Spinal cord (tissue), 9 donors: ENCODE measurements at regions not wholly inside any gene's neighbourhood (a gene's known extent, or its start where the extent isn't known, plus 50 kb on each side); places are given as distances from the start of the nearest gene placed in this dataset.

ENCODE experiments used
- DNase-seq, 6 donors: peaks; one replicate each; pipeline versions ENCODE4 v3.0.0 to v3.0.0-alpha.2; 2013 to 2015; ENCODE audit warnings: low spot score in 6 of 6, low read depth in 4 of 6
- H3K27ac ChIP-seq: one replicate; pipeline ENCODE4 v1.5.1; 2013; ENCODE audit warnings: low read depth, low read length, control low read depth
- H3K27me3 ChIP-seq: one replicate; pipeline ENCODE4 v1.6.1; 2013; ENCODE audit warnings: low read length; ENCODE audit not compliant: control insufficient read depth, insufficient read depth
- H3K36me3 ChIP-seq: one replicate; pipeline ENCODE4 v1.6.1; 2013; ENCODE audit warnings: low read length; ENCODE audit not compliant: control insufficient read depth, insufficient read depth
- H3K4me1 ChIP-seq: one replicate; pipeline ENCODE4 v1.6.1; 2013; ENCODE audit warnings: low read length; ENCODE audit not compliant: control insufficient read depth, insufficient read depth
- H3K4me3 ChIP-seq: one replicate; pipeline ENCODE4 v1.5.1; 2013; ENCODE audit warnings: low read depth, low read length, control low read depth
- H3K9me3 ChIP-seq: one replicate; pipeline ENCODE4 v1.6.1; 2013; ENCODE audit warnings: low read length; ENCODE audit not compliant: control insufficient read depth, insufficient read depth
- WGBS: methylation state at CpG from one replicate; pipeline ENCODE4 v1.1.5; 2013; ENCODE audit warnings: missing lambda C conversion rate; ENCODE audit not compliant: insufficient coverage; 5-methylcytosine and 5-hydroxymethylcytosine counted together
- donor health status: healthy.

DNA sequence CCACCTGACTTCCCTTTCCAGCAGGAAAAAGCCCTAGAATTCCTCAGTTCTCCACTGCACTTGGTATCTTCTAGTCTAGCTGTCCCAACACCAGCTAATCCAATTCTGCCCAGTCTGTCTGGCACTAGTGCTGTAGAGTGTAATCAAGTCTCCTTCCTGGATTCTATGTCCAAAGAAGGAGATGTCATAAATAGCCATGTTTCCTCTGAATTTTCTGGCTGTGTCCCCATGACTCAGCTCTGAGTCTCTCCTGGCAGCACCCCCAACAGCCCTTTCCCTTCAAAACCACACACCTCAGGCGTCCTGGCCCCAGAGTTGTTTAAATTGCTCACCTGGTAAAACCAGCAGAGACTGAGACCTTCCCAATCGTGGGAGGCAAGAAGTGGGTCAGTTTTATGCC lies 197.2 kb downstream of the GRXCR1 start:
- Histone ChIP-seq H3K4me1 (no peaks in the 10 kb centered on the region), H3K27me3 (no peaks in the 10 kb centered on the region), H3K36me3 (no peaks in the 10 kb centered on the region), H3K27ac (no peak overlapping the region), H3K9me3 (no peaks in the 10 kb centered on the region), H3K4me3 (no peak overlapping the region)
- WGBS, result no CpG with 5 or more reads among the region's 2 CpGs
- DNase-seq, result no peak

DNA sequence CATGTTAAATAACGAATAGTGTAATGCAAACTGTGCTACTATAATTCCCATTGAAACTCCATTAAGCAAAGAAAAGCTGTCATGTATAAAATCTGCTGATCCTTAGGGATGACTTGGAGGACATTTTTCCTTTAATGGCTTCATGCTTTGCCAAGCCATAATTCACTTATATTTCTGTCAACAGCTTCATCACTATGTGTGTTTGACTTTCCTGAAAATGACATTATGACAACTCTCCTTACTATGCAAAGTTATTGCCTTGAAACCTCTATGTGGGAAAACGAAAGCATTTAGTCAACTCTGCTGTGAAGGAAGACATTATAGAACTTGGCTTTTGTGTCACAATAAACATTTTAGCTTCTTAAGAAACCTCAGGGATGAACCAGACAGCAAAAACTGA lies 210.5 kb downstream of the GRXCR1 start:
- H3K4me1 ChIP-seq, result no peaks in the 10 kb centered on the region
- DNase-seq, result peak in 2 of 6 donors; percentile 19 to 57
- no CpG with 5 or more reads among the region's 2 CpGs for WGBS

DNA sequence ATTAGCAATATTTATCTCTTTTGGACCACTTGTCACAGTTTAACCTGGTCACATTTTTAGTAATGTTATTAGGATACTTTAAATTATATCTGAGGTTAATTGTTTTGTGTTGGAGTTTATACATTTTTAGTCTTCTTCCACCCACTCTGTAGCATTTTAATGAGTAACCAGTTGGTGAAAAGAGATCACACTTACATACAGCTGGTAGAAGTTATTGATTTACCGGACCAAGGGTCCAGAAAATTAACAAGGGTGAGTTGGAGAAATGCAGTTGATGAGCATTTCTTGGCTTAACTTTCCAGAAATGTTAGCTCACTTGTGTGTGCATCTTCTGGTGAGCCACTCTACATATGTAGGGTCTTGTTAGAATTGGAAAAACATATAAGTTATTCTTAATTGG lies 219.6 kb downstream of the GRXCR1 start:
- no peaks in the 10 kb centered on the region for H3K9me3 ChIP-seq
- no peaks in the 10 kb centered on the region for H3K27me3 ChIP-seq
- DNase-seq, result no peak
- no peak overlapping the region for H3K27ac ChIP-seq
- 100% methylated on average over 1 of the region's 1 CpG for WGBS
- no peak overlapping the region for H3K4me3 ChIP-seq
- H3K4me1 ChIP-seq, result no peaks in the 10 kb centered on the region
- no peaks in the 10 kb centered on the region for H3K36me3 ChIP-seq

More for the DNA sequence above, 210.5 kb downstream of the GRXCR1 start:
- H3K27me3 ChIP-seq, result no peaks in the 10 kb centered on the region
- H3K9me3 ChIP-seq, result no peaks in the 10 kb centered on the region
- H3K4me3 ChIP-seq, result no peak overlapping the region
- no peak overlapping the region for H3K27ac ChIP-seq
- H3K36me3 ChIP-seq, result no peaks in the 10 kb centered on the region

DNA sequence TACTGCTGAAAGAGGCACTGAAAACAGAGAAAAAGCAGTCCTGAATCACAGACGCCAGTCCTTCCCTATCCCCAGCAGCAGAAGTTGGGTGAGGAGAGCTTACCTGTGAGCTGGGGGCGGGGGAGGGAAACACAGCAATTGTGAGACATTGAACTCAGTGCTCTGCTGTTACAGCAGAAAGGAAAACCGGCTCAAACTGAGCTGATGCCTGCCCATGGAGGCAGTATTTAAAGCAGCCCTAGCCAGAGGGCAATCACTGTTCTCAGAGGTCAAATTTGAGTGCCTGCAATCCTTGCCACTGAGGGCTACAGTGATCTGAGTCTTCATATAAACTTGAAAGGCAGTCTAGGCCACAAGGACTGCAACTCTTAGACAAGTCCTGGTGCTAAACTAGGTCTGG lies 220.7 kb downstream of the GRXCR1 start:
- H3K27ac ChIP-seq, result no peak overlapping the region
- H3K27me3 ChIP-seq, result no peaks in the 10 kb centered on the region
- no peaks in the 10 kb centered on the region for H3K36me3 ChIP-seq
- 65% methylated on average over 2 of the region's 3 CpGs for WGBS
- H3K4me1 ChIP-seq, result no peaks in the 10 kb centered on the region
- DNase-seq, result no peak
- H3K9me3 ChIP-seq, result no peaks in the 10 kb centered on the region
- H3K4me3 ChIP-seq, result no peak overlapping the region

DNA sequence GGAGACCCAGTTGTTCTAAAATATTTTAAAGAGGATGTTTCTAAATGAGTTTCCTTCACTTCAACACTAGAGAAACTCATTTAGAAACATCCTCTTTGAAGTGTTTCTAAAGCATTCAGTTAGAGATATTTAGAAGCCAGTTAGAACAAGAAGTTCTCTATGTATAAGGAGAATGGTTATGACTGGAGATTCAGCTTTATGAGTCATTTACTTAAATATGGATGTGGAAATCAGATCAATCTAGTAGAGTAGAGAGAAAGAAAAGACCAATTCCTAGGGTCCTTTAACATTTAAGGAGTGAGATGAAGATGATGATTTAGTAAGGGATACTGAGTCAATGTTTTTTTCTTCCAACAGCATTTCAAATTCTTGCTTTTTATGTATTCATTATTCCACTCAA lies 234.1 kb downstream of the GRXCR1 start:
- no peak for DNase-seq
- no peak overlapping the region for H3K27ac ChIP-seq
- no peaks in the 10 kb centered on the region for H3K9me3 ChIP-seq
- H3K4me3 ChIP-seq, result no peak overlapping the region
- H3K4me1 ChIP-seq, result no peaks in the 10 kb centered on the region
- no peaks in the 10 kb centered on the region for H3K36me3 ChIP-seq
- H3K27me3 ChIP-seq, result no peaks in the 10 kb centered on the region

DNA sequence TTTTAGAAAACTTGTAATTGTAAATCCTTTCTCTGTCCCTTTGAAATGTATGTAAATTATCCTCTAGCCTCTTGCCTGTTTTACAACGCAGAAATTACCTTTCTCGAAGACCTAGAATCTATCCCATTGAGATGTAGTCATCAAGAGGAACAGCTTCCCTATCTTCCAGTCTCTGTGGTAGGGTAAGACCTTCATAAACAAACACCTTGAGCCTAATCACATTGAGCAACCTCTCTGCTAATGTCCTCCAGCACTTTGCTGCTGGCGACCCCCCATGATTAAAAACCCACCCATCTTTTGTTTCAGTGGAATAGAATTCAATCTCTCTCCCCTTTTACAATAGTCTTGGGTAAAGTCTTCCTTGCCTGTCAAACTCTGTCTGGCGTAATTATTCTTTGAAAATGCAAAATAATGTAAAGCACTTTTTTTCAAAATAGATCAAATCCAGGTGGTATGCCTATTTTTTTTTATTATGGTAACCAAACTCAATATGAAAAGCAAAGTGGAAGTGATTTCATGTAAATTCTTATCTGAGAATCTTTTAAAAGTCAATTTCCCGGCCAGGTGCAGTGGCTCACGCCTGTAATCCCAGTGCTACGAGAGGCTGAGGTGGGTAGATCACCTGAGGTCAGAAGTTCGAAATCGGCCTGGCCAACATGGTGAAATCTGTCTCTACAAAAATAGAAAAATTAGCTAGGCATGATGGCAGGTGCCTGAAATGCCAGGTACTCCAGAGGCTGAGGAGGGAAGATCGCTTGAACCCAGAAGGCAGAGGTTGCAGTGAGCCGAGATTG lies 237.9 kb downstream of the GRXCR1 start:
- 96% methylated on average over 4 of the region's 11 CpGs for WGBS
- Histone ChIP-seq H3K9me3 (no peaks in the 10 kb centered on the region), H3K36me3 (no peaks in the 10 kb centered on the region), H3K4me1 (no peaks in the 10 kb centered on the region), H3K27ac (no peak overlapping the region), H3K27me3 (no peaks in the 10 kb centered on the region), H3K4me3 (no peak overlapping the region)
- no peak for DNase-seq

DNA sequence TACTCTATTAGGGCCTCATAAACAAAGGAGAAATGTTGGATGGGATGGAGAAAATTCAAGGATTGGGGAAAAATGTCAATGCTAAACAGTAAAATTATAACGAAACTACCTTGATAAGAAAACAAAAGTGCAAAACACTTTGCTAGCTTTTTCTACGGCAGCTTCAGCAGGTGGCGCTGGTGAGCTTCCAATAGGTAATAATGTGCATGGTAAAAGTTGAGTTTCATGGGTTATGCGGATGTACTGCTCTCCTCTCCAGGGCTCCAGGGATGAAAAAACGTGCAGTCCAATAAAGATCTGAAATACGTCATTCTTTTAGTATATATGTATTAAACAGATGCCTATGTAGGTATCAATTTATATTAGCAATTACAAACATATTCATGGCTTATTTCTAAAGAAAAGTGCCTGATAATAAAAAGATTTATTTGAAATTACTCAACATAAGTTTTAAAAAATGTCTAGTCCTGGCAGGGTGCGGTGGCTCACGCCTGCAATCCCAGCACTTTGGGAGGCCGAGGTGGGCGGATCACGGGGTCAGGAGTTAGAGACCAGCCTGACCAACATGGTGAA lies 239.6 kb downstream of the GRXCR1 start:
- Histone ChIP-seq H3K27ac (no peak overlapping the region), H3K4me1 (no peaks in the 10 kb centered on the region), H3K36me3 (no peaks in the 10 kb centered on the region), H3K4me3 (no peak overlapping the region), H3K27me3 (no peaks in the 10 kb centered on the region), H3K9me3 (no peaks in the 10 kb centered on the region)
- WGBS, result 55% methylated on average over 7 of the region's 11 CpGs
- peak; percentile 22 to 95 (median 70) for DNase-seq

DNA sequence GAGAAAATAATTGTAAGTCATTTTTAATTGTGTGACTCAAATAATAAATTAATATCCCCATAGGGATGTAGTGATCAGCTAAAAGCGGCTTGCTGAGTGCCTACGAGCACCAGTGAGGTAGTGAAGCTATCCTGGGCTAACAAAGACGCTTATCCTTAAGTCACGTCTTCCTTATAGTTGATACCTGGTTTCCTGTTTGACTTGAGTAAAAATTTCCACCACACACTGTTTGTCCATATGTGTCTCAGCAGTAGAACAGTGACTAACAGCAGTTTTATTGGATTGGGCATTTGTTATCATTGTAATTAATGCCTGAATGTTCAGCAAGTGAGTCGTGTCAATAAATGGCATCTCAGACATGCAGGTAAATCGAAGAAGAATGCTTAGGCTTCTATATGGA lies 241.1 kb downstream of the GRXCR1 start:
- no peaks in the 10 kb centered on the region for H3K9me3 ChIP-seq
- H3K4me1 ChIP-seq, result no peaks in the 10 kb centered on the region
- 72% methylated on average over 5 of the region's 6 CpGs for WGBS
- H3K36me3 ChIP-seq, result no peaks in the 10 kb centered on the region
- H3K4me3 ChIP-seq, result no peak overlapping the region
- peak in 1 of 6 donors; percentile 26 for DNase-seq
- H3K27me3 ChIP-seq, result no peaks in the 10 kb centered on the region
- no peak overlapping the region for H3K27ac ChIP-seq

DNA sequence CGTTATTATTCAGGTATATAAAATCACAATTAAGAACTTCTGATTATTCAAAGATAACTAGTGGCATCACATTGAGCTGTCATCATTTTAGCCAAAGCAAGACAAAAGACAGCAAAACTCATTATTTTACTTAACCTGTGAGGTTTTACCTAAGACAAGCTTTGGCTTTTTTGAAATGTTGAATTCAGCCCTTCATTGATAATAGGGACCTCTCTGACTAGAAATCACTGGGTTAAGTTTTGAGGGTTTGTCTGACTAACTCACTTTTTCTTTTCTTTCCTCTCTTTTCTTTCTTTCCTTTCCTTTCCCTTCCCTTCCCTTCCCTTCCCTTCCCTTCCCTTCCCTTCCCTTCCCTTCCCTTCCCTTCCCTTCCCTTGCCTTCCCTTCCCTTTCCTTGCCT lies 244.2 kb downstream of the GRXCR1 start:
- H3K27ac ChIP-seq, result no peak overlapping the region
- no peak overlapping the region for H3K4me3 ChIP-seq
- WGBS, result no CpG with 5 or more reads among the region's 1 CpG

DNA sequence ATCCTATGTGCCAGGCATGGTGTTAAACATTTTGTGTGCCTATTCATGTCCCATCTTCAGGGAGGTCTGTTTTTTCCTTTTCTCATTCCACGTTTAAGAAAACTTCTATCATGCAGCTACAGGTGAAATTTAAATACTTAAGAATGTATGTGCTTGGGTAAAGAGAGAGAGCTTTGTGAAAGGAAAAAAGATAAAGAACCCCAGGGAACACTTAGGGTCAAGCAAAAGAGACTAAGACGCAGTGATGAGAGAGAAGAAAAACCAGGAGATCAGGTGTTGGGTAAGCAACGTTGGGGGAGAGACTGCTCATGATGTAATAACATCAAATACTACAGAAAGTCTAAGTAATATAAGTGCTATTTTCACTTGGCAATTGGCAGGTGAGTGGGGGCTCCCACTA lies 253.7 kb downstream of the GRXCR1 start:
- Histone ChIP-seq H3K27me3 (no peaks in the 10 kb centered on the region), H3K4me1 (no peaks in the 10 kb centered on the region), H3K36me3 (no peaks in the 10 kb centered on the region), H3K4me3 (no peak overlapping the region), H3K9me3 (no peaks in the 10 kb centered on the region), H3K27ac (no peak overlapping the region)
- no CpG with 5 or more reads among the region's 3 CpGs for WGBS
- no peak for DNase-seq

More for the DNA sequence above, 244.2 kb downstream of the GRXCR1 start:
- Histone ChIP-seq H3K4me1 (no peaks in the 10 kb centered on the region), H3K9me3 (no peaks in the 10 kb centered on the region), H3K36me3 (no peaks in the 10 kb centered on the region), H3K27me3 (no peaks in the 10 kb centered on the region)
- no peak for DNase-seq
